GM12874 (cell line): ENCODE measurements at regions not wholly inside any gene's neighbourhood (a gene's known extent, or its start where the extent isn't known, plus 50 kb on each side); places are given as distances from the start of the nearest gene placed in this dataset.

Experiments used
- TF ChIP-seq, protein P1 (sequence below): IDR thresholded peaks from 2 replicates; pipeline ENCODE4 v1.5.1; 2011; ENCODE audit warnings: low read depth, mild to moderate bottlenecking, control low read depth, low read length, moderate library complexity; ENCODE audit not compliant: insufficient read depth

GRCh38 chr10:128222332-128222849 lies 96.2 kb upstream of the MKI67 start:
- TF ChIP-seq, protein P1, sequence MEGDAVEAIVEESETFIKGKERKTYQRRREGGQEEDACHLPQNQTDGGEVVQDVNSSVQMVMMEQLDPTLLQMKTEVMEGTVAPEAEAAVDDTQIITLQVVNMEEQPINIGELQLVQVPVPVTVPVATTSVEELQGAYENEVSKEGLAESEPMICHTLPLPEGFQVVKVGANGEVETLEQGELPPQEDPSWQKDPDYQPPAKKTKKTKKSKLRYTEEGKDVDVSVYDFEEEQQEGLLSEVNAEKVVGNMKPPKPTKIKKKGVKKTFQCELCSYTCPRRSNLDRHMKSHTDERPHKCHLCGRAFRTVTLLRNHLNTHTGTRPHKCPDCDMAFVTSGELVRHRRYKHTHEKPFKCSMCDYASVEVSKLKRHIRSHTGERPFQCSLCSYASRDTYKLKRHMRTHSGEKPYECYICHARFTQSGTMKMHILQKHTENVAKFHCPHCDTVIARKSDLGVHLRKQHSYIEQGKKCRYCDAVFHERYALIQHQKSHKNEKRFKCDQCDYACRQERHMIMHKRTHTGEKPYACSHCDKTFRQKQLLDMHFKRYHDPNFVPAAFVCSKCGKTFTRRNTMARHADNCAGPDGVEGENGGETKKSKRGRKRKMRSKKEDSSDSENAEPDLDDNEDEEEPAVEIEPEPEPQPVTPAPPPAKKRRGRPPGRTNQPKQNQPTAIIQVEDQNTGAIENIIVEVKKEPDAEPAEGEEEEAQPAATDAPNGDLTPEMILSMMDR, result no peak

DNA sequence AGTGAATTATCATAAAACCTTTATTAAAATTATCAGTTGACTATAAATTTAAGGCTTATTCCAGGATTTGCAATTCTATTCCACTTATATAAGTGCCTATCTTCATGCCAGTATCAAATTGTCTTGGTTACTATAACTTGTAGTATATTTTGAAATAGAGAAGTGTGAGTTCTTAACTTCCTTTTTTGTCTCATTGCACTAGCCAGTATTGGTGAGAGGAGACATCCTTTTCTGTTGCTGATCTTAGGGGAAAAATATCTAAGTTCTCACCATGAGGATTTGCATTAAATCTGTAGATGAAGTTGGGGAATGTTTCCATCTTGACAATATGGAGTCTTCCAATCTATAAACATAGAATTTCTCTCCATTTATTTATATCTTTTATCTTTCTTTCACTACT lies 104.2 kb upstream of the MKI67 start:
- TF ChIP-seq, protein P1, result no peak

DNA sequence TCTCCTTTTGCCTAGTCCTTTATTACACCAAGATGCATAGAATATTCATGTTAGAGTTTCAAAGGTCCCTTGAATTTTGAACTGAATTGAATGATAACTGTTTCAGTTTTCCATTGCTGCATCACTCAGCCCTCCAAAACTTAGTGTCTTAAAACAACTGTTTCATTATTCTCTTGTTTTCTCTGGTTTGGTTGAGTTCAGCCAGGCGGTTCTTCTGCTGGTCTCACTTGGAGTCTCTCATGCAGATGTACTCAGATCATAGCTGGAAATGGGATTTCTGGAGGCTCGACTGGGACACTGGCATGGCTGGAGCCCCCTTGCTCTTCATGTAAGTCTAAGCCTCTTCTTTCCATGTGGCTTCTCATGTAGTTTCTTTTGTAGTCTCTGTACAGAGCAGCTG lies 107.2 kb upstream of the MKI67 start:
- TF ChIP-seq, protein P1, result no peak

DNA sequence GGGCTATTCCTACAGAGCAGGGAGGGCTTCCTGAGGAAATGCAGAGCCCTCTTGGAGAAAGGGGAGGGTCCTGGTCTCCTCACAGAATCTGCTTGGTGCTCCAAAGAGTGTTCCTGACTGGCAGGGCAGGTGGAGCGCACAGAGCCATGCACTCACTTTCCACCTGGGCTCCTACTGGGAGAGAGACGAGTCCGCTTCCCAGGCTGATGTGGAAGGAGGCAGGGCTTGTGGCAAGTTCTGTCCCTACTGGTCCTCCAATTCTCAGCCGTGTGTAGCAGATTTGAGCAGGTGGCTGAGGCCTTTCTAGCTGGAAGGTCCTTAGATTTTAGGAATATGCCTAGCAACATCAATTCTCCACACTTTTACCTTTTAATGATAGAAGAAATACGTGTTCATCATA lies 111.5 kb upstream of the MKI67 start:
- TF ChIP-seq, protein P1, result no peak

GRCh38 chr10:128241023-128241422 lies 114.8 kb upstream of the MKI67 start:
- TF ChIP-seq, protein P1, result no peak

- TF ChIP-seq, protein P1, result no peak
Measured at GRCh38 chr10:128242641-128243040, 116.4 kb upstream of the MKI67 start.

DNA sequence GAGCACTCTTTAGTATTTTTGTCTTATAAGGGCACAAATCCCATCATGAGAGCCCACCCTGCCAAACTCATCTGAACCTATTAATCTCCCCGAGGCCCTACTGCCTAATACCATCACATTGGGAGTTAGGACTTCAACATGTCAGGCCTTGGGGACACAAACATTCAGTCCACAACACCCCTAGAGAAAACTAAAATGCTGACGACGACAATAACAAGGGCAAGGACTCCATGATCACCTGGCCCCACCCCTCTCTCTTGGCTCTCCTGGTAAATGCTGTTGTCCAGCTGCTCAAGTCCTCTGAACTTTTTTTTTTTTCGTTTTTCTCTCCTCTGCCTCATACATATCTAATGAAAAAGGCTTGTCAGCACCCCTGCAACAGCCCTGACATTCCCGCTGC lies 118.8 kb upstream of the MKI67 start:
- TF ChIP-seq, protein P1, result no peak
